ENCODE measurements at regions not wholly inside any gene's neighbourhood (a gene's known extent, or its start where the extent isn't known, plus 50 kb on each side); places are given as distances from the start of the nearest gene placed in this dataset.
A peak's percentile ranks its signal among the peaks of the same experiment; 100 is the strongest.

GRCh38 chr10:128322106-128322505 lies 195.9 kb upstream of the MKI67 start:
- no peak for DNase-seq

GRCh38 chr10:128322950-128323349 lies 196.7 kb upstream of the MKI67 start:
- no peak for DNase-seq

- no peak for DNase-seq
Measured at GRCh38 chr10:128324058-128324827, 198.0 kb upstream of the MKI67 start.

- no peak for DNase-seq
Measured at GRCh38 chr10:128325788-128326187, 199.6 kb upstream of the MKI67 start.

- DNase-seq = no peak
Measured at GRCh38 chr10:128326251-128326650, 200.0 kb upstream of the MKI67 start.

GRCh38 chr10:128326851-128327250 lies 200.6 kb upstream of the MKI67 start:
- DNase-seq = no peak

GRCh38 chr10:128336401-128336800 lies 210.2 kb upstream of the MKI67 start:
- DNase-seq = no peak

GRCh38 chr10:128337860-128338378 lies 211.7 kb upstream of the MKI67 start:
- DNase-seq = peak; percentile 84

GRCh38 chr10:128338951-128339350 lies 212.7 kb upstream of the MKI67 start:
- DNase-seq = no peak

GRCh38 chr10:128339753-128340152 lies 213.5 kb upstream of the MKI67 start:
- DNase-seq = no peak

- no peak for DNase-seq
Measured at GRCh38 chr10:128345353-128345752, 219.1 kb upstream of the MKI67 start.

- DNase-seq = no peak
Measured at GRCh38 chr10:128360783-128361182, 234.6 kb upstream of the MKI67 start.

- DNase-seq = no peak
Measured at GRCh38 chr10:128361487-128361886, 235.3 kb upstream of the MKI67 start.

GRCh38 chr10:128362514-128362913 lies 236.3 kb upstream of the MKI67 start:
- DNase-seq = no peak

- no peak for DNase-seq
Measured at GRCh38 chr10:128364631-128365030, 238.4 kb upstream of the MKI67 start.

- DNase-seq = no peak
Measured at GRCh38 chr10:128365156-128365725, 239.0 kb upstream of the MKI67 start.

GRCh38 chr10:128367807-128368206 lies 241.6 kb upstream of the MKI67 start:
- no peak for DNase-seq

- no peak for DNase-seq
Measured at GRCh38 chr10:128369101-128369650, 243.0 kb upstream of the MKI67 start.

GRCh38 chr10:128373071-128373749 lies 247.0 kb upstream of the MKI67 start:
- DNase-seq = no peak

- DNase-seq = no peak
Measured at GRCh38 chr10:128373831-128374230, 247.6 kb upstream of the MKI67 start.

- no peak for DNase-seq
Measured at GRCh38 chr10:128375171-128375570, 248.9 kb upstream of the MKI67 start.

- no peak for DNase-seq
Measured at GRCh38 chr10:128377364-128377987, 251.3 kb upstream of the MKI67 start.

- no peak for DNase-seq
Measured at GRCh38 chr10:128377988-128378387, 251.8 kb upstream of the MKI67 start.

All from DMS79 (cell line).